Left lung (tissue), 4 donors: ENCODE measurements at regions not wholly inside any gene's neighbourhood (a gene's known extent, or its start where the extent isn't known, plus 50 kb on each side); places are given as distances from the start of the nearest gene placed in this dataset.
"Not testable (repeated sequence)": the region's sequence is repeated elsewhere in the genome, so short reads cannot be mapped to it uniquely, and the experiment has no call there.

Experiments
- ATAC-seq: fragments of 200-7000 bp; cut with Tn5 transposase; one replicate; pipeline ENCODE4 v1.9.1; 2020; ENCODE audit warnings: moderate library complexity
- DNase-seq, 4 donors: peaks; one replicate each; pipeline ENCODE4 v3.0.0-alpha.2; 2013 to 2020
- H3K27ac ChIP-seq, 2 donors: fragments of 200-600 bp; sonication (generic) in 1 of 2; one replicate each; pipeline versions ENCODE4 v1.5.0 to v1.8.0; 2020 to 2021
- H3K27me3 ChIP-seq, 2 donors: fragments of 200-600 bp; sonication (generic) in 1 of 2; one replicate each; pipeline versions ENCODE4 v1.5.0 to v1.8.0; 2020 to 2021
- H3K36me3 ChIP-seq, 2 donors: fragments of 200-600 bp; sonication (generic) in 1 of 2; one replicate each; pipeline versions ENCODE4 v1.5.0 to v1.8.0; 2020 to 2021
- H3K4me1 ChIP-seq, 2 donors: fragments of 200-600 bp; one replicate each; pipeline ENCODE4 v1.8.0; 2021
- H3K4me3 ChIP-seq, 2 donors: fragments of 200-600 bp; sonication (generic) in 1 of 2; one replicate each; pipeline versions ENCODE4 v1.5.0 to v1.8.0; 2020 to 2021; ENCODE audit warnings: mild to moderate bottlenecking in 1 of 2
- H3K9me3 ChIP-seq, 2 donors: fragments of 200-600 bp; sonication (generic) in 1 of 2; one replicate each; pipeline versions ENCODE4 v1.5.0 to v1.8.0; 2020 to 2021
- intact Hi-C, 2 donors: fragments of 100-400 bp; cut with DNase I; formaldehyde crosslinking; loops; one replicate each; pipeline versions ENCODE4 v1.11.2 to v1.14.2; 2022
- TF ChIP-seq, protein P1 (sequence below), 2 donors: fragments of 200-600 bp; sonication (generic) in 1 of 2; IDR thresholded peaks; one replicate each; pipeline versions ENCODE4 v1.5.0 to v1.8.0; 2021; ENCODE audit warnings: antibody characterized with exemption in 2 of 2
- donor health status: DM: no; HTN: yes; CAD: no.
- donor health status: DM: no; HTN: no; CAD: no.

DNA sequence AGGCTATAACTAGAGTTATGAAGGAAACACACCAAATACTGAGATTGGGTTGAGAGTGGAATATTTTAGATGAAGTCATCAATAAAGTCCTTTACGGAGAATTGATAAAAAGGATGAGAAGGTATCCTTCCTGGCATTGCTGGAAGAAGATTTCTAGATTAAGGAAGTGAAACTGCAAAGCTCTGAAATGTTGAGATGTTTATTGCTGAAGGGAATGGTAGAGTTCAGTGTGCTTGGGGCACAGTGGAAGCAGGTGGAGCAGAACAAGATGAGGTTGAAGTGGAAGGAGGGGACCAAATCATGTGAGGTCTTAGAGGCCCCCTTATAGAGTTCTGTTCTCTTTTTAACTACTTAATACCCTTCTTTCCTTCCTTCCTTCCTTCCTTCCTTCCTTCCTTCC lies 848.5 kb downstream of the RAB28 start:
- DNase-seq, result no peak
- ATAC-seq, result no peak
- Histone ChIP-seq H3K27ac (no peak overlapping the region), H3K4me1 (no peaks in the 10 kb centered on the region), H3K27me3 (no peaks in the 10 kb centered on the region), H3K4me3 (no peak overlapping the region), H3K9me3 (peaks cover 0 to 9% of the 10 kb centered on the region in 2 donors), H3K36me3 (no peaks in the 10 kb centered on the region)
- intact Hi-C loops, result no loop called here
- TF ChIP-seq, protein P1, sequence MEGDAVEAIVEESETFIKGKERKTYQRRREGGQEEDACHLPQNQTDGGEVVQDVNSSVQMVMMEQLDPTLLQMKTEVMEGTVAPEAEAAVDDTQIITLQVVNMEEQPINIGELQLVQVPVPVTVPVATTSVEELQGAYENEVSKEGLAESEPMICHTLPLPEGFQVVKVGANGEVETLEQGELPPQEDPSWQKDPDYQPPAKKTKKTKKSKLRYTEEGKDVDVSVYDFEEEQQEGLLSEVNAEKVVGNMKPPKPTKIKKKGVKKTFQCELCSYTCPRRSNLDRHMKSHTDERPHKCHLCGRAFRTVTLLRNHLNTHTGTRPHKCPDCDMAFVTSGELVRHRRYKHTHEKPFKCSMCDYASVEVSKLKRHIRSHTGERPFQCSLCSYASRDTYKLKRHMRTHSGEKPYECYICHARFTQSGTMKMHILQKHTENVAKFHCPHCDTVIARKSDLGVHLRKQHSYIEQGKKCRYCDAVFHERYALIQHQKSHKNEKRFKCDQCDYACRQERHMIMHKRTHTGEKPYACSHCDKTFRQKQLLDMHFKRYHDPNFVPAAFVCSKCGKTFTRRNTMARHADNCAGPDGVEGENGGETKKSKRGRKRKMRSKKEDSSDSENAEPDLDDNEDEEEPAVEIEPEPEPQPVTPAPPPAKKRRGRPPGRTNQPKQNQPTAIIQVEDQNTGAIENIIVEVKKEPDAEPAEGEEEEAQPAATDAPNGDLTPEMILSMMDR (IDR thresholded peaks at IDR 0.05), result no peak

DNA sequence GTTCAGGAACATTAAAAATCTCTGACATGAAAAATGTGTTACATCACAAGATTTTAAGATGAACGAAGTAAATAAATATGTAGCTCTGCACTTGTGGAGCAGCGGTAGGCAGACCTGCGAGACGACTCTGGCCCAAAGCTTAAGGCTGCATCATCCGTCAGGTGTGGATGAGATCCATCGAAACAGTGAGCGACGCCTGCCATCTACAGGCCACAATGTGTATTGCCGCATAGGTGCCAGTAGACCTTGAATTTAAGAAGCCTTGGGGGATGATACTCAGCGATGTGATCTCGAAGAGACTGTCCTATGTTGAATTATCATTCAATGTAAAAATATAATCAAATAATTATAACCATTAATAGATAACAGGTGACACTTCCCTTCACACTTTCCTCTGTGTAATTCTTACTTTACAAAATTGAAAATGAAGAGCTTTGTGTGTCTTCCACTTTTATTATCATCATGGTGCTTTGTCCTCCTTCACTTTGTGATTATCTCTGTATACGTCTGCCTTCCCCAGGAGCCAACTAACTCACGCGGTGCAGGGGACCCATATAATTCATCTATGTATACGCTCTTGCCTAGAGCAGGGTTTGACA lies 851.0 kb downstream of the RAB28 start:
- H3K27me3 ChIP-seq, result no peaks in the 10 kb centered on the region
- TF ChIP-seq, protein P1 (IDR thresholded peaks at IDR 0.05), result peak; percentile 85 to 87
- H3K36me3 ChIP-seq, result no peaks in the 10 kb centered on the region
- no peak overlapping the region for H3K27ac ChIP-seq
- intact Hi-C loops, result no loop called here
- DNase-seq (peak; percentile 54 to 80 (median 66)), ATAC-seq (peak; percentile 94)
- no peaks in the 10 kb centered on the region for H3K4me1 ChIP-seq
- H3K4me3 ChIP-seq, result no peak overlapping the region
- peaks cover 0 to 9% of the 10 kb centered on the region in 2 donors for H3K9me3 ChIP-seq

DNA sequence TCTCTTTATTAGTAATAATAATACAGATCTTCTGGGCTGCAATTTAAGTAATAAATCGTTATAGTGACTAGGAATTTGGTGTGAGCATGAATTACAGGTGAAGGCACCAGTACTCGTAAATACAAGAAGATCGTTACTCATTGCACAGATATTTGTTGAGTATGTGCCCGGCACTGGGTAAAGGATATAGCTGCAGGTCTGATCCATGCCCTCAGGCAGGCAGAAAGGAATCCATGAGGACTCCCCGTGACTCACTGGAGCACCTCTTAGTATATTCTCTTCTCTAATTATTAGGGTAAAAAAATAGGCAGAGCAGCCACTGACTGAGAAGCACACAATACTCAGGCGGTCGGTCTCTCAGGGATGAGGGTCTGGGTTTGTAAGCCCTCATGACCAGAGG lies 868.3 kb downstream of the RAB28 start:
- intact Hi-C loops, result no loop called here

DNA sequence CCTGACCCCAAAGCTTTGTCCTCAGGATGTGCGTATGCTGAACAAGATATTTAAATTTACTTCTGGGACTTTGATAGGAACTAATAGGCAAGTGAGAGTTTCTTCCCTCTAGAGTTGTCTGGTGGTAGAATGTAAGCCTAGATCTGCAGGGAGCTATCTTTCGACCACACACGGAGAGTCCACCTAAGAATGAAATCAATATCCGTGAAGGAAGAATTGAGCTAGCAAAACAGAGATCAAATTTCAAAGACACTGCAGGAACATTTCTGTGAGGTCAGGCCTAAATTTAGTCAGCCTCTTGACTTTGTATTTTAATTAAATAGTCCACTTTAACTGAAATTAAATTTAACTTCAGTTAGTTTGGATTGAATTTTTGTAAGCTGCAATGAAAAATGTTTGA lies 871.3 kb downstream of the RAB28 start:
- ATAC-seq, result no peak
- Histone ChIP-seq H3K4me1 (no peaks in the 10 kb centered on the region), H3K36me3 (no peaks in the 10 kb centered on the region), H3K4me3 (no peak overlapping the region), H3K9me3 (no peaks in the 10 kb centered on the region), H3K27me3 (no peaks in the 10 kb centered on the region), H3K27ac (no peak overlapping the region)
- no peak for DNase-seq
- TF ChIP-seq, protein P1 (IDR thresholded peaks at IDR 0.05), result no peak
- intact Hi-C loops, result no loop called here

More for the DNA sequence above, 868.3 kb downstream of the RAB28 start:
- Histone ChIP-seq H3K36me3 (no peaks in the 10 kb centered on the region), H3K27ac (no peak overlapping the region), H3K4me1 (no peaks in the 10 kb centered on the region), H3K27me3 (no peaks in the 10 kb centered on the region), H3K4me3 (no peak overlapping the region), H3K9me3 (no peaks in the 10 kb centered on the region)
- DNase-seq (no peak), ATAC-seq (no peak)
- TF ChIP-seq, protein P1 (IDR thresholded peaks at IDR 0.05), result no peak

DNA sequence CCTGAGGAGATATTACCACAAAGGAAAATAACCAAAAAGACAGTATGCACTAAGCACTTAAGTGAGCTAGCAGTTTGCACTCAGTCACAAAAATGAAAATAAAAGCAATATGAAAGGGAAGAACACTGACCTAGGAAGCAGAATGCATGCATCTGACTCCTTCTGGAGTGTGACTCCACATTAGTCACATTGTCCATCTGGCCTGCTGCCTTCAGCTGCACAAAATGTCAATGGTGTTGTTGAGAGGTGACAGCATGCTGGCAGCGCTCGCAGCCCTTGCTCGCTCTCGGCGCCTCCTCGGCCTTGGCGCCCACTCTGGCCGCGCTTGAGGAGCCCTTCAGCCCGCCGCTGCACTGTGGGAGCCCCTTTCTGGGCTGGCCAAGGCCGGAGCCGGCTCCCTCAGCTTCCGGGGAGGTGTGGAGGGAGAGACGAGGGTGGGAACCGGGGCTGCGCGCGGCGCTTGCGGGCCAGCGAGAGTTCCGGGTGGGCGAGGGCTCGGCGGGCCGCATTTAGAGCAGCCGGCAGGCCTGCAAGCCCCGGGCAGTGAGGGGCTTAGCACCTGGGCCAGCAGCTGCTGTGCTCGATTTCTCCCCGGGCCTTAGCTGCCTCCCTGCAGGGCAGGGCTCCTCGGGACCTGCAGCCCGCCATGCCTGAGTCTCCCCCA lies 874.8 kb downstream of the RAB28 start:
- H3K27me3 ChIP-seq, H3K4me3 ChIP-seq, ATAC-seq: not testable (repeated sequence)

More for the DNA sequence above, 874.8 kb downstream of the RAB28 start:
- H3K36me3 ChIP-seq, intact Hi-C loops, H3K4me1 ChIP-seq, H3K9me3 ChIP-seq, H3K27ac ChIP-seq: not testable (repeated sequence)
- DNase-seq, result peak in 1 of 4 donors; percentile 62
